Motor neuron (in vitro differentiated cells): ENCODE measurements at regions not wholly inside any gene's neighbourhood (a gene's known extent, or its start where the extent isn't known, plus 50 kb on each side); places are given as distances from the start of the nearest gene placed in this dataset.

Experiments
- ATAC-seq, 8 experiments: fragments of 200-7000 bp; cut with Tn5 transposase; replicated peaks in 6 of 8; 2 replicates each; pipeline ENCODE4 v1.8.0; 2021; ENCODE audit warnings: mild to moderate bottlenecking in 8 of 8, moderate library complexity in 8 of 8
- H3K27ac ChIP-seq, 2 donors: fragments of 250-450 bp; sonication (Bioruptor Pico); 2 replicates each; pipeline ENCODE4 v1.9.0; 2021; ENCODE audit warnings: antibody characterized with exemption in 2 of 2, mild to moderate bottlenecking in 2 of 2, moderate library complexity in 1 of 2
- H3K4me1 ChIP-seq, 2 donors: fragments of 250-450 bp; sonication (Bioruptor Pico); replicated peaks in 1 of 2; 2 replicates each; pipeline ENCODE4 v1.6.1; 2021; ENCODE audit warnings: antibody characterized with exemption in 2 of 2, mild to moderate bottlenecking in 2 of 2, moderate library complexity in 1 of 2
- H3K4me3 ChIP-seq, 5 donors: fragments of 250-450 bp; sonication (Bioruptor Pico); 2 replicates each; pipeline ENCODE4 v1.9.0; 2021; ENCODE audit warnings: antibody characterized with exemption in 5 of 5, mild to moderate bottlenecking in 5 of 5, moderate library complexity in 4 of 5
- WGBS, 10 experiments: fragments of 450-650 bp; shearing (Covaris generic); methylation state at CpG; one replicate each; pipeline ENCODE4 v1.0.0; 2022; 5-methylcytosine and 5-hydroxymethylcytosine counted together
- in situ Hi-C, 9 experiments: fragments of 400-800 bp; cut with MboI; loops; one replicate each; pipeline ENCODE4 v1.15.0; 2021; ENCODE audit warnings: low sequenced_read_pairs in 9 of 9, low pct_unique_long_range_greater_than_20kb in 2 of 9; ENCODE audit not compliant: unreplicated experiment in 9 of 9

GRCh38 chr1:82044536-82044935, 243.8 kb downstream of the ADGRL2 start:
- in situ Hi-C loops = no loop called here
- Histone ChIP-seq H3K27ac (no peak overlapping the region), H3K4me1 (peaks cover 0 to 5% of the 10 kb centered on the region in 2 donors), H3K4me3 (no peak overlapping the region)
- ATAC-seq = no peak

GRCh38 chr1:82044111-82044510, 243.4 kb downstream of the ADGRL2 start:
- Histone ChIP-seq H3K4me3 (no peak overlapping the region), H3K4me1 (peaks cover 0 to 5% of the 10 kb centered on the region in 2 donors), H3K27ac (no peak overlapping the region)
- 54 to 100% (median 84%) methylated on average over 1 to 3 of the region's 3 CpGs; no CpG with 5 or more reads in 2 of the 10 experiments for WGBS, 10 experiments
- ATAC-seq = no peak
- in situ Hi-C loops = no loop called here

GRCh38 chr1:82042306-82043060, 241.7 kb downstream of the ADGRL2 start:
- Histone ChIP-seq H3K4me3 (no peak overlapping the region), H3K27ac (no peak overlapping the region), H3K4me1 (peaks cover 0 to 5% of the 10 kb centered on the region in 2 donors)
- WGBS, 10 experiments = 0 to 96% (median 81%) methylated on average over 1 to 4 of the region's 4 CpGs
- in situ Hi-C loops = no loop called here
- ATAC-seq = no peak
